GM12865 (cell line): ENCODE measurements at regions not wholly inside any gene's neighbourhood (a gene's known extent, or its start where the extent isn't known, plus 50 kb on each side); places are given as distances from the start of the nearest gene placed in this dataset.

Experiments used
- DNase-seq: peaks from one replicate; pipeline ENCODE4 v3.0.0; 2010; ENCODE audit warnings: low read depth
- H3K4me3 ChIP-seq: 2 replicates; pipeline ENCODE4 v1.5.1; 2011; ENCODE audit warnings: mild to moderate bottlenecking, low read depth, low read length, control low read depth
- CTCF ChIP-seq: IDR thresholded peaks from 2 replicates; pipeline ENCODE4 v1.5.1; 2011; ENCODE audit warnings: low read length, control low read depth, low read depth, inconsistent platforms; ENCODE audit not compliant: insufficient read depth; ENCODE audit errors: missing control alignments

- no peak overlapping the region for H3K4me3 ChIP-seq
- DNase-seq, result no peak
- no peak for TF ChIP-seq CTCF
These were observed 110.8 kb downstream of the DAD1 start for GRCh38 chr14:22478247-22478646.

- H3K4me3 ChIP-seq, result no peak overlapping the region
- DNase-seq, result no peak
These were observed 111.3 kb downstream of the DAD1 start for GRCh38 chr14:22477569-22478194.

GRCh38 chr14:22476887-22477286 is 112.1 kb downstream of the DAD1 start:
- H3K4me3 ChIP-seq, result no peak overlapping the region
- no peak for DNase-seq
- TF ChIP-seq CTCF, result no peak

More at GRCh38 chr14:22477569-22478194, 111.3 kb downstream of the DAD1 start:
- TF ChIP-seq CTCF, result no peak

- no peak for TF ChIP-seq CTCF
- no peak overlapping the region for H3K4me3 ChIP-seq
- no peak for DNase-seq
These were observed 112.8 kb downstream of the DAD1 start for GRCh38 chr14:22476005-22476751.

- H3K4me3 ChIP-seq, result no peak overlapping the region
- DNase-seq, result no peak
These were observed 113.6 kb downstream of the DAD1 start for GRCh38 chr14:22475381-22475780.

GRCh38 chr14:22474730-22475351 is 114.2 kb downstream of the DAD1 start:
- no peak for DNase-seq
- TF ChIP-seq CTCF, result no peak
- no peak overlapping the region for H3K4me3 ChIP-seq

More at GRCh38 chr14:22475381-22475780, 113.6 kb downstream of the DAD1 start:
- TF ChIP-seq CTCF, result no peak
